GM10248 (cell line): ENCODE measurements at regions not wholly inside any gene's neighbourhood (a gene's known extent, or its start where the extent isn't known, plus 50 kb on each side); places are given as distances from the start of the nearest gene placed in this dataset.

ENCODE experiments used
- CTCF ChIA-PET: fragments of 300-600 bp; sonication (Branson Sonifier 250); formaldehyde crosslinking; extraction: SDS; loops from one replicate; lab custom pipeline; 2021; ENCODE audit warnings: antibody characterized with exemption; lab: Yijun Ruan, JAX
- POLR2A ChIA-PET: fragments of 350-650 bp; sonication (Branson Sonifier 250); formaldehyde crosslinking; extraction: SDS; loops from one replicate; lab custom pipeline; 2020; ENCODE audit warnings: antibody characterized with exemption; lab: Yijun Ruan, JAX
- DNase-seq: peaks from one replicate; pipeline ENCODE4 v3.0.0; 2012; ENCODE audit errors: extremely low spot score
- CTCF ChIP-seq: IDR thresholded peaks from 2 replicates; pipeline ENCODE4 v1.5.1; 2012; ENCODE audit warnings: mild to moderate bottlenecking, low read depth; ENCODE audit errors: extremely low read depth, missing control alignments, control extremely low read depth

DNA sequence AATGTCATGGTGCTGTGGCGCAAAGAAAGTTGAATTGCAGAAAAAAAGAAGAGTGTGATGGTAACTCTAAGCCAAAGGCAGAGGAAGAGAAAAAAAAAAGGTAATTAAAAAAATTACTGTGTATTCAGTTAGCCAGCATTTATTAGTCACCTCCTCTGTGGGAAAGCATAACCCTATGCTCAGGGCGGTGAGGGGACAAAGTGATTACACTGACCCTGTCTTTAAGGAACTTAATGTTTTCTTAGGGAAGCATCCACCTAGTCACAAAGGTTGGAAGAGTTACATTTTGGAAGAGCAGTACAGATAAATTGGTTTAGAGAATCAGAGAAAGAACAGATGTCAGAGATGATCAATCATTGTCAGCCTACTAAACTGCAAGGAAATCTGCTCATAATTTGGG lies 410.3 kb downstream of the CDH11 start:
- DNase-seq, result no peak
- TF ChIP-seq CTCF, result no peak
- CTCF ChIA-PET, result no interaction called here
- POLR2A ChIA-PET, result no interaction called here

DNA sequence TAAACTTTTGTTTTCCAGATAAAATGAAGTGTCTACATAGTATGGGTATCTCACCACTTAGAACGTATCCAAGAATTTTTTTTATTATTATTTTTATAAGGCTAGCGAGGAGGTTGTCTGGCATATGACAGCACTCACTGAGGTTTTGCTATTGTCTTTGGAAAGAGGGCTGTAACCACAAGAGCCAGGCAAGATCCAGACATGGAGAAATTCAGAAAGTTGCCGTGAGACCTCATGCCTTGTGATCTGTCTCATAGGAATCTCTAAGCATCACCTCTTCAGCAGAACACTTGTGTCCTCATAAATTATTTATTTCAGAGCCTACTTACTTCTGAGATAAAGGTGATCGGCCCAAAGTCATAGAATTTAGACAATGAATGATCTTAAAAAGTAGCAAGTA lies 410.8 kb downstream of the CDH11 start:
- ChIA-PET POLR2A (no interaction called here), CTCF (no interaction called here)
- DNase-seq, result no peak
- TF ChIP-seq CTCF, result no peak

DNA sequence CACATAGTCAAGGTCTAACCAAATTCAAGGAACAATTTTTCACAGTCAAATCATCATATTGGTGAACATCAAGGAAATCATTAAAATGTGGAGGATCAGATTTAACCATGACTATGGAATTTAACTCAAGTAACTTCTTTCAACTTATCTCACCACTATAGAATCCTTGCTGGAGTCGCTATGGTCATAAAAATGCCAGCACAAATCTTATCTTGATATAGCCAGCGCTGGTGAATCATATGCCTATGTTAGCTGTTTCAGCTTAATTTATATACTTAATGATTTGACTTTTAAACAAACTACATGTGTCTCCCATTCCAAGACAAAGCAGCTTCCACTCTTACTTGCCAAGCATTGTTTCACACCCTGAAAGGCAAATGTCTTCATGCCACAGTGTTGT lies 416.4 kb downstream of the CDH11 start:
- POLR2A ChIA-PET, result no interaction called here
- TF ChIP-seq CTCF, result no peak
- CTCF ChIA-PET, result no interaction called here
- no peak for DNase-seq

GRCh38 chr16:64704386-64704785 lies 417.5 kb downstream of the CDH11 start:
- DNase-seq, result no peak
- TF ChIP-seq CTCF, result no peak
- ChIA-PET CTCF (no interaction called here), POLR2A (no interaction called here)

DNA sequence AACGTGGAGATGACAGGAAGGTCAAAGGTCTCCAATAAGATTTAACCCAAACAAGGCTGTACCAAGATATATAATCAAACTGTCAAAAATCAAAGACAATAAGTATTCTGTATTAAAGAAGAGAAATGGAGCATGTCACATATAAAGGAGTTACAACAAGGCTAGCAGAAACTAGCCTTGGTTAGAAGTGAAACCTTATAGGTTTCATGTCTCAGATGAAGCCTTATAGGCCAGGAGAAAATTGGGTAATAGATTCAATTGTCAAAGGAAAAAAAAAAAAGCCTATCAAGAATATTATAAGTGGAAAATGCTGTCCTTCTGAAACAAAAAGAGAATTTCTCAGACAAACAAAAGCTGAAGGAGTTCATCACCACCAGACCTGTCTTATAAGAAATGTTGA lies 419.4 kb downstream of the CDH11 start:
- DNase-seq, result no peak
- POLR2A ChIA-PET, result no interaction called here
- TF ChIP-seq CTCF, result no peak
- CTCF ChIA-PET, result no interaction called here

DNA sequence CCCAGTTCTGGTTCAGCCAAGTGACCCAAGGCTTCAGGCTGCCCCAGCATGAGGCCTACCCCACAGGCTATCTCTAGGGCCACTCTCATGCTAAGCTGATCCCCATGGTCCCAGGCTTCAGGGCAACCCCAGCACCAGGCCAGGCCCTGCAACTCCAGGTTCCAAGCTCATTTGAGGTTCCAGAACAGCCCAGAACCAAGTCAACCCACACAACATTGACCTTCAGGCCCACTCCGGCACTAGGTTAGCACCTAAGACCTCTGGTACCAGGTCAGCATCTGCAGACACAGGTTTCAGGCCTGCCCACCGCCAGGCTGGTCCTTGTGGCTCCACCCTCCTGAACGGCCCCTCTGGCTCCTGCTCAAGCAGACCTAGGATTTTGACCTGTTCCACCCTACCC lies 421.2 kb downstream of the CDH11 start:
- ChIA-PET CTCF (interaction anchor here (1.0 kb wide), 1 partner anchor 12 kb away, joined by 3 read pairs; no protein-coding TSS in a partner anchor), POLR2A (no interaction called here)
- no peak for DNase-seq
- TF ChIP-seq CTCF, result no peak

DNA sequence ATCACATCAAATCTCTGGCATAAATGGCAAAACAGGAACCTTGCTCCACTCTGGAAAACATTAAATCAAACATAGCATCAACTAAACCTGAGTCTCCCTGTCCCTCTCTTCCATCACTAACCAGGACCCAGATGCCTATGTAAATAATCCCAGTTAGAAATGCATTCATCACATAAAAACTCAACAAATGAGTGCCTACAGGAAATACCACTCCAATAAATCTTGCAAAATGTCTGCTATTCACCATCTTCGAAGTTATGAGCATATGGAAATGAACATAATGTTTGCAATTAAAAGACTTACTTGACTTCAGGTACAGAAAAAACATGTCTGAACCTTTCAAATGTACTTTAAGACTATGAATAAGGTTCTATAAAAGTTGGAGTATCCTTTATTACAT lies 425.0 kb downstream of the CDH11 start:
- ChIA-PET POLR2A (no interaction called here), CTCF (no interaction called here)
- no peak for DNase-seq
- no peak for TF ChIP-seq CTCF
